Endothelial cell of umbilical vein (primary cell): ENCODE measurements at regions not wholly inside any gene's neighbourhood (a gene's known extent, or its start where the extent isn't known, plus 50 kb on each side); places are given as distances from the start of the nearest gene placed in this dataset.

Experiments used
- BruUV-seq: library from RNA; stranded (reverse); fragments of 400-500 nt; replicated peaks from 2 replicates; lab custom pipeline; 2021; lab: Mats Ljungman, UMichigan
- CTCF ChIA-PET: fragments of 300-600, 350-600 bp; sonication (Branson Sonifier 250); formaldehyde crosslinking; loops from one replicate; lab custom pipeline; 2021; ENCODE audit warnings: antibody characterized with exemption, inconsistent platforms; lab: Charles Lee
- POLR2A ChIA-PET: fragments of 300-600, 350-600 bp; sonication (Branson Sonifier 250); formaldehyde crosslinking; loops from one replicate; lab custom pipeline; 2021; ENCODE audit warnings: antibody characterized with exemption, inconsistent platforms; lab: Charles Lee
- DNase-seq: peaks from one replicate; pipeline ENCODE4 v3.0.0-alpha.2; 2011; ENCODE audit warnings: low read depth, low spot score
- FAIRE-seq: peaks from 2 replicates; lab custom pipeline; 2011; peaks lifted over from hg19 to GRCh38; lab: Jason Lieb, UNC
- H2AFZ ChIP-seq: 2 replicates; pipeline ENCODE4 v1.6.0; 2012; ENCODE audit warnings: low read depth, low read length, control low read depth, inconsistent platforms
- H3K27ac ChIP-seq: 2 replicates; pipeline ENCODE4 v1.5.1; 2011; ENCODE audit warnings: low read depth, mild to moderate bottlenecking, control low read depth, low read length, moderate library complexity; ENCODE audit not compliant: insufficient read depth
- H3K27me3 ChIP-seq, 2 experiments: 2 replicates each; pipeline versions ENCODE4 v1.6.0 to v1.6.1; 2011; ENCODE audit warnings: low read length in 2 of 2, mixed read lengths in 1 of 2; ENCODE audit not compliant: control insufficient read depth in 2 of 2, insufficient read depth in 2 of 2
- H3K36me3 ChIP-seq, 2 experiments: 2 replicates in 1 of 2; 3 replicates in 1 of 2; pipeline ENCODE4 v1.5.1; 2011; ENCODE audit warnings: low read length in 2 of 2, mild to moderate bottlenecking in 1 of 2, moderate library complexity in 1 of 2; ENCODE audit not compliant: control insufficient read depth in 2 of 2, insufficient read depth in 2 of 2; ENCODE audit errors: extremely low read depth in 1 of 2
- H3K4me1 ChIP-seq: 3 replicates; pipeline ENCODE4 v1.5.1; 2011; ENCODE audit warnings: mild to moderate bottlenecking, low read length; ENCODE audit not compliant: control insufficient read depth, insufficient read depth; ENCODE audit errors: extremely low read depth
- H3K4me2 ChIP-seq: 2 replicates; pipeline ENCODE4 v1.6.1; 2011; ENCODE audit warnings: low read length, control low read depth, mixed read lengths; ENCODE audit not compliant: insufficient read depth
- H3K4me3 ChIP-seq, 3 experiments: fragments of 200-600 bp in 1 of 3; sonication (generic), shearing (Covaris generic) in 1 of 3; replicated peaks in 1 of 3; 2 replicates each; pipeline ENCODE4 v1.5.1; 2011 to 2016; ENCODE audit warnings: control low read depth in 3 of 3, low read length in 3 of 3, mild to moderate bottlenecking in 2 of 3, inconsistent platforms in 1 of 3, low read depth in 1 of 3, moderate library complexity in 1 of 3; ENCODE audit not compliant: insufficient read depth in 1 of 3
- H3K79me2 ChIP-seq: 2 replicates; pipeline ENCODE4 v1.6.0; 2012; ENCODE audit warnings: low read length, inconsistent platforms; ENCODE audit not compliant: control insufficient read depth, insufficient read depth
- H3K9ac ChIP-seq: replicated peaks from 2 replicates; pipeline ENCODE3; 2011; ENCODE audit warnings: low read length, control low read depth; ENCODE audit not compliant: insufficient read depth; ENCODE audit errors: extremely low read depth
- H3K9me1 ChIP-seq: replicated peaks from 3 replicates; pipeline ENCODE4 v1.6.0; 2011; ENCODE audit warnings: mild to moderate bottlenecking, low read length; ENCODE audit not compliant: control insufficient read depth, insufficient read depth; ENCODE audit errors: extremely low read depth
- H3K9me3 ChIP-seq: replicated peaks from 2 replicates; pipeline ENCODE4 v1.5.1; 2012; ENCODE audit warnings: low read length, inconsistent platforms; ENCODE audit not compliant: control insufficient read depth, insufficient read depth
- H4K20me1 ChIP-seq: replicated peaks from 2 replicates; pipeline ENCODE3; 2011; ENCODE audit warnings: mild to moderate bottlenecking, low read length; ENCODE audit not compliant: control insufficient read depth, insufficient read depth; ENCODE audit errors: extremely low read depth
- CTCF ChIP-seq, 2 donors: IDR thresholded peaks; 1 replicate in 1 of 2; 2 replicates in 1 of 2; pipeline ENCODE4 v1.5.1; 2011; ENCODE audit warnings: low read length in 2 of 2, mild to moderate bottlenecking in 2 of 2, moderate library complexity in 2 of 2, control low read depth in 1 of 2, inconsistent platforms in 1 of 2, low read depth in 1 of 2; ENCODE audit not compliant: insufficient read depth in 1 of 2; ENCODE audit errors: extremely low read depth in 1 of 2
- EZH2 ChIP-seq: IDR thresholded peaks from 2 replicates; pipeline ENCODE4 v1.6.1; 2012; ENCODE audit warnings: borderline replicate concordance, low read depth, mild to moderate bottlenecking, moderate library complexity, low read length, inconsistent platforms; ENCODE audit not compliant: severe bottlenecking
- FOS ChIP-seq: IDR thresholded peaks from 2 replicates; pipeline ENCODE4 v1.6.1; 2011; ENCODE audit warnings: mild to moderate bottlenecking, low read length, moderate library complexity, borderline replicate concordance; ENCODE audit not compliant: insufficient read depth
- GATA2 ChIP-seq: IDR thresholded peaks from 2 replicates; pipeline ENCODE4 v1.7.0; 2011; ENCODE audit warnings: low read depth, mild to moderate bottlenecking, moderate library complexity, mixed read lengths, low read length; ENCODE audit not compliant: insufficient read length, insufficient read depth
- JUN ChIP-seq: IDR thresholded peaks from 2 replicates; pipeline ENCODE4 v1.6.1; 2011; ENCODE audit warnings: borderline replicate concordance, low read depth; ENCODE audit not compliant: insufficient read length, insufficient read depth
- MAX ChIP-seq: IDR thresholded peaks from 2 replicates; pipeline ENCODE4 v1.6.1; 2011; ENCODE audit not compliant: insufficient read depth, insufficient read length
- MYC ChIP-seq: IDR thresholded peaks from one replicate; pipeline ENCODE4 v1.6.1; 2011; ENCODE audit warnings: mild to moderate bottlenecking, low read depth, low read length
- POLR2A ChIP-seq: IDR thresholded peaks from 2 replicates; pipeline ENCODE4 v1.6.1; 2012; ENCODE audit warnings: low read depth, mild to moderate bottlenecking, control low read depth, low read length
- POLR2AphosphoS5 ChIP-seq: IDR thresholded peaks from 2 replicates; pipeline ENCODE4 v1.6.1; 2012; ENCODE audit warnings: low read depth, mild to moderate bottlenecking, control low read depth, low read length, moderate library complexity; ENCODE audit not compliant: insufficient read depth
- dilution Hi-C: fragments of 300-500 bp; cut with MboI; formaldehyde crosslinking; loops from one replicate; pipeline ENCODE4 v1.15.0; 2019; ENCODE audit warnings: low sequenced_read_pairs; ENCODE audit not compliant: extremely low pct_ligation_motif_present
- intact Hi-C: fragments of 100-400 bp; cut with micrococcal nuclease; formaldehyde crosslinking; loops from one replicate; pipeline ENCODE4 v1.10.0; 2022

- H3K4me1 ChIP-seq: no peaks in the 10 kb centered on the region
- H3K4me3 ChIP-seq: no peak overlapping the region
- H3K79me2 ChIP-seq: no peaks in the 10 kb centered on the region
- no peaks in the 10 kb centered on the region for H3K9me1 ChIP-seq
- ChIA-PET POLR2A (no interaction called here), CTCF (no interaction called here)
- dilution Hi-C loops (no loop called here), intact Hi-C loops (no loop called here)
- DNase-seq (no peak), FAIRE-seq (no peak)
- H3K27ac ChIP-seq: no peak overlapping the region
- H3K9ac ChIP-seq: no peak overlapping the region
- no peak overlapping the region for H2AFZ ChIP-seq
- H3K4me2 ChIP-seq: no peak overlapping the region
- BruUV-seq: no TSS peak
- no peaks in the 10 kb centered on the region for H4K20me1 ChIP-seq
- peaks cover 0 to 1% of the 10 kb centered on the region in 2 experiments for H3K27me3 ChIP-seq
- no peaks in the 10 kb centered on the region for H3K9me3 ChIP-seq
- H3K36me3 ChIP-seq: no peaks in the 10 kb centered on the region
- TF ChIP-seq GATA2: no peak
- TF ChIP-seq FOS: no peak
- TF ChIP-seq POLR2A: no peak
- TF ChIP-seq MYC: no peak
- TF ChIP-seq MAX: no peak
- TF ChIP-seq JUN: no peak
- no peak for TF ChIP-seq CTCF (IDR thresholded peaks at IDR 0.05; ENCODE audit: extremely low read depth in 1 of 2, insufficient read depth in 1 of 2, low read depth in 1 of 2, low read length in 2 of 2)
- TF ChIP-seq POLR2AphosphoS5: no peak
- TF ChIP-seq EZH2: no peak
Measured at GRCh38 chr1:215502081-215502480, 65.0 kb upstream of the KCTD3 start.
